Inflammatory macrophage treated with lipopolysaccharide for 4 hours (primary cell): ENCODE measurements at regions not wholly inside any gene's neighbourhood (a gene's known extent, or its start where the extent isn't known, plus 50 kb on each side); places are given as distances from the start of the nearest gene placed in this dataset.

Source experiments
- DNase-seq: peaks from one replicate; pipeline ENCODE4 v3.0.0-alpha.2; 2020

DNA sequence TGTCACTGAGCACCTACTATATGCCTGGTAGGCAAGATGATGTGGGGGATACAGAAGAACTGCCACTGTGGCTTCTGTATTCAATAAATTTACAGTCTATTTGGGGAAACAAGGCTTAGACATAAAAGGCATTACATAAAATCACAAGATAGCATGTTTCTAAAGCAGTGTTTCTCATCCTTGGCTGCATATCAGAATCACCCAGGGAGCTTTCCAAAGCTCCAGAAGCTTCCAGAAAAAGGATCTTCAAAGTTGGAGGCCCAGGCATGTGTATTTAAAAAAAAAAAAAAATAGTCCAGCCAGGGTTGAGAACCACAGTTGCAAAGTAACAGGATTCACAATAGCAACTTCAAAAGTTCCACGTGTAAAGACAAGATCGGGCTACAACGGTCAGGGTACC is 112.4 kb upstream of the SPACA1 start:
- no peak for DNase-seq

DNA sequence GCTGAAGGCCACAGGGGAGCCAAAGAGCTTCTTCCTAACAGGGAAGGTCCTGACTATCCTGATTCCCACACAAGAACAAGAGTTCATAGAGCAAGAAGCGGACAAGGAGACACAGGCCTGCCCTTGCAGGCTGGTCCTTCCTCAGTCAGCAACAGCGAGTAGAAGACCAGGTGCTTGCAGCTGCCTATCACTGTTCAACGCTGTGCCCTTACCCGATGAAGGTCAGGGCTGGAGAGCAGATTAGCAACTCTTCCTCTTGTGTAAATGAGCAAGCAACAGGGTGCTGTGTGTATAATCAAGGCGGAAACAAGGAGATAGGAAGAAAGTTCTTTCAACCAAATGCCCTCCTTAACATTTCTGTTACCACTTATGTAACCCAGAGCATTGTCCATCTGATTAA is 115.3 kb upstream of the SPACA1 start:
- no peak for DNase-seq

DNA sequence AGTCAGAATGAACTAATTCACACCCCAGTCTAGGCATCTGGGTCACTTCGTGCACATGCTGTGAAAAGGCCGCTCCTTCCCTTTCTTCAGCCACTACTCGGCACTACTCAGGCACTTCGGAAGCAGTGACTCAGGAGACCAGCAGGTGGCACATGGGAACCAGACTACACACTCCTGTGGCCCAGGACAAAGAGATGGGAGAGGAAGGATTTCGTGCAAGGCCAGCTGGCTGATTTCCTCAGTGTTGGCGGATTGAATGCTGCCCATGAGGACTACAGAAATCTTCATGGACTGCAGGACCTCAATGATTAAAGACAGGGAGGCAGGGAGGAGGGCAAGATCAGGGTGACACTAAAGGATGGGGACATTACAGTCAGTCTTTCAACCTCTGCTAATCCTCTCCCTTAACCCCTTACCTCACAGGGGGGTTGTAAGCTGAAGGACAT is 117.8 kb upstream of the SPACA1 start:
- peak; percentile 64 for DNase-seq

DNA sequence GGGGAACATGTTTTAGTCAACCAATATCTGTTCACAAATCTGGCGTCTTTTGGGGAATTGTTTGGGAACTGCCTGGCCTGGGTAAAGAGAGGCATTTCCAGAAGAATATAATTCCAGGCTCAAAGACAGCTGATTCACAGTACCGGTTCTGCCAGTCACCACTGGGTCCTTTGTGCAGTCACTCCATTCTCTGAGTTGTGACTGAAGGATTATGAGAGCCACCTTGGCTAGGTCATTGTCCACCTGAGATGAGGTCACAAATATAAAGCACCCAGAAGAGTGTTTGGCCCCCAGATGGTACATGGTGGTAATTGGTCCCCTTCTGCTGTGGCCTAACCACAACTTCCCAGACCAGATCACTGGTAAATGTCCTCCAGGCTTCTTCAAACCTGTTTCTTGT is 121.0 kb upstream of the SPACA1 start:
- no peak for DNase-seq

DNA sequence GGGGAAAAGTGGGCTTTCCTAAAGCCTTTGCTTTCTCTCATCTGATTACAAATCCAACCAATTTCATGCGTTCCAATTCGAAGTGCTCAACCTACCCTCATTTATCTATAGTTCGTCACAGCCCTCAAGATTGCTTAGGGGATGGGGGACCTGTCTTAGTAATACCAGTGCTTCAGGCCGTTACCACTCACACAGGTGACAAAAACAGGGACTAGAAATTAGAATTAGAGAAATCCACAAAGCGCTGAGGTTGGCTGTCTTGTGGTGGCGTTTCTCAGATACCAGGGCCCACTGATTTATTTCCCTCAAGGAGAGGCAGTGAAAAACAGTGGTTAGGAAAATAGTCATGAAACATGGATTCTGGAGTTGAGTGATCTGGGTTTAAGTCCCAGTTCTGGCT is 121.6 kb upstream of the SPACA1 start:
- DNase-seq = no peak

DNA sequence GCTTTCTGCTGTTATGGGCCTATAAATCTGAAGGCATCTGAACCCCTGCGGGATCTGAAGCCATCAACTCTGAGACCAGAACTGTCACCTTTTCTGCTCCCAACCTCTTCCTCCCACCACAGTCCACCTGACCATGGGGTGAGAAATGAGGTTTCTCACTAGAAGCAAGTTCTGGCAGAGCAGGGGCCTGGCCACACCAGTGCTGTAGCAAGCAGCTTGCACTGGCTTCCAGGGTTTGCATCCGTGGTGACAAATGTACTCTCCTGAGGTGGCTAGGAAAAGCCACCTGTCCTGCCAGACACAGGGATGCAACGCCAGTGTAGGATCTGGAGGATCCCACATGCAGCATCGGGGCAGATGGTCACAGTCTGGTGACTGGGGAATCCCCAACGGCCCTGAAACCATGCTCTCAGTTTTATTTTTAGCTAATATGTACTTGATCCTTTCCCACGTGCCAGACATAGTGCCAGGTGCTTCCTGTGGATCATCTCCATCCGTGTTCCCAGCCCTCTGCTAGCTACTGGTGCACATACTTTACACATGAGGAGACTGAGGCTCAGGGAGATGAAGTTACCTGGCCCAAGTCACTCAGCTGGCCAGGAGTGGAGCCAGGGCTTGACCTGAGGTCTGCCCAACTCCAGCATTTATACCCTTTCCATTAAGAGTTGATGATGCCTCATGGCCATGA is 122.1 kb upstream of the SPACA1 start:
- DNase-seq = no peak

DNA sequence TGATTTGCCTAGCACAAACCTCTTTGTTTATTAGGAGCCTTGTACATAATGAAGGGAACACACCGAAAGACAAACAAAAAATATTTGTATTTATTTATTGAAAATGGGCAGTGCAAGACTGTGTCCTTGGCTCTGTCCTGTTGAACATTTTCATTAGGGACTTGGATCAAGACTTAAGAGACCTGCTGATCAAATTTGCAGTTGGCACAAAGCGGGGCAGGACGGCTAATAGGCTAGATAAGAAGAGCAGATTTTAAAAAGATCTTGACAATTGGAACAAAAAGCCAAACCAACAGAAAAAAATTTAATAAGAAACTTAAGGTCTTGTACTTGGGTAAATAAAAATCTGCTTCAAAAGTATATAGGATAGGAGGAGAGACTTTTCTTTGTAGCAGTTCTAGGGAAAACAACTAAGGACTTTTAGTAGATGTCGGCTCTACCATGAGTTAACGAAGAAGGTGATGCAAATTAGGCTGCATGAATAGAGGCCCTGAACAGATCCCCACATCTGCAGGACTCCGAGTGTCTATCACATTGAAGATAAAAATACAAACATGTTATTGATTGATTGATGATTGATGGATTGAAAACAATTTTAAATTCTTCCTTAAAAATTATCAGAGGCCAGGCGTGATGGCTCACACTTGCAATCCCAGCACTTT is 124.1 kb upstream of the SPACA1 start:
- DNase-seq = no peak

DNA sequence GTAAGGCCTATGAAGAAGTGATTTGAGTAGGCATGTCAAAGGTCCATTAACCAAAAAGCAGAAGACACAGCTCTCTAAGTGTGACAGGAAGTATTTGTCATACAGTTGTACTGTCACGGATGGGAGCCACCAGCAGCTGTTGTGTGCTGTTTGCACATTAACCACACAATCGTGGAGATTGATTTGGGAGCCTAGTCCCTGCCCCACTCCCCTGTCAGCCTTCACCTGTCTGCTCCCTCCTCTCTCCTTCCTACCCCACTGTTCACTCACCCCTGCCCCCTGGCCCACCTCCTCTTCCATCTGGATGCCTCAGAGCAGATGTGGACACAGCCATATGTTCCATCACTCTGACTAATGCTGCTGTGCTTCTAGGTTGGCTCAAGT is 124.7 kb upstream of the SPACA1 start:
- DNase-seq = peak; percentile 48

DNA sequence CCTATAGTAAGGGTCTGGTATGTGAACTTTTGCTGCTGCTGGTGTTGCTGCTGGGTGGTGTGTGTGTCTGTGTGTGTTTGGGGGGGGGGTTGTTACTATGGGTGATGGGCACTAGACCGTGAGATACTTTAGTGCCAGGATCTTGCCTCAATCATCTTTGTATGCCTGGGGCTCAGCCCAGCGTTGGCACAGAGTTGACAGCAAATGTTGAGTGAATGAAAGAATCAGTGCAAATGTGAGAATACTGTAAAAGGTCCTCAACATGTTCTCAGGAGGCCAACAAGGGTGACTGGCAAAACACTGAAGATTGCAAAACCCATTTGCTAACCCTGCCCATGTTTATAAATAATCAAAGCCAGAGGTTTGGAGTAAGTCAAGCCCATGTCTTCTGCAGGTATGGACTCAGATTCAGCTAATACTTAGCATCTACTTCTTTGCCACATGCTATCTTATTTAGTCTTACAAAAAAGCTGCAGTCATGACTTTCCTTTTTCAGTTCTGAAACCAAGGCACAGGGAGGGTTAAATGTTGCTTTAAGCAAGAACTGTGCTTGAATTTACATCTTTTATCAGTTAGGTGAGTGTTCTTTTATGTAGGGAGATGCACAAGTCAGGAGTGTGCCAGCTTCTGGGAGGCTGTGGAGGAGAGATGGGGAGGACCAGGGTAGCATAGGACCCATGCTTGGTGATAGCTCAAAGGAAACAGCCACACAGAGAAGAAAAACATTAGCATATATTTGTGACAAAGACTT is 125.3 kb upstream of the SPACA1 start:
- DNase-seq = no peak

DNA sequence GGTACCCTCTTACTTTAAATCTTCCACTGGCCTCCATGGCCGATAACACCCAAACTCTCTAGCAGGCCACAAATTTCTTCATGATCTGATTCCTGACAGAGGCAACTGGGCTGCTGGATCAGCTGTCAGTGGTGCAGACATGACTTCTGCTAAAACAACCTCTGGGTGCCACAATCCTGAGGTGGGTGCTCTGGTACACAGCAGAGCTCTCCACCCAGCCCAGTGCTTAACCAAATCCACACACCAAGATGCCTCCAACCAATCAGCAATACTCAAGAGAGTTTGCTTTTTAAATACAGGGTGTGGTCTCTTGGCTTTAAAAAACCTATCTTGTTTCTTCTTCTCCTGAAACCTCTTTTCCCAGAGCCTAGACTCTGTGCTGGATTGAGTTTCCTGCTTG is 126.6 kb upstream of the SPACA1 start:
- no peak for DNase-seq

DNA sequence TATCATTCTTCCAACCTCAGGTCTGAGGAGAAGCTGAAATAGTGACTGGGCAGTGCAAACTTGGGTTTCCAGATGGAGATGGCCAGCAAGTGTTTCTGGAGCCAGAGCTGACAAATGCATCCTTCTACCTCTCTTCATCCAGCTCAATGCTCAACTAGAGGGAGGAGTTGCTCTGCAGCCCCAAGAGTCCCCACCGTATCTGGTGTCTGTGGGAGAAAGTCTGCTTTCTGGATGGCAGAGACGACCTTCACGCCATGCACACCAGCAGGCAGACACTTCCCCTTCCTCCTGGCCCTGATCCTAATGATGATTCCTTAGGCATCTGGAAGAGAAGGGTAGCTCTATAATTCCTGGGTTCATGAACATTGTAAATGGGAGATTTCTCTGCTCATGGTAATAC is 127.4 kb upstream of the SPACA1 start:
- DNase-seq = no peak

DNA sequence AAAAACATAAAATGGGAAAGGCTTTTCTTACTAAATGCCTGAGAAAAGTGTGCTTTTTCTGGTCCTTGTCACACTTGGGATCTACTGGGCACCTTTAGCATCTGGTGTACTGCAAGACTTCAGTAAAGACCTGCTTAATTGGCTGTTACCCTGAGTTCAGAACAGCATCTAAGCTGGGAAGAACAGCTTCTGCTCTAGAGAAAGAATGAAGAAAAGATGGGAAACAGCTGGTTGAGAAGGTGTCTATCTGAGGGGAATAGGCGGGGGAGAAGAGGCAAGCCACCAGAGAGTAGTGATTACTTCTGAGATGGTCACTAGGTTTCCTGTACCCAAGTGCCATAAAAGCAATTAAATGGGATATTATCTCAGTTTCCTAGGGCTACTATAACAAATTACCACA is 128.2 kb upstream of the SPACA1 start:
- DNase-seq = no peak

DNA sequence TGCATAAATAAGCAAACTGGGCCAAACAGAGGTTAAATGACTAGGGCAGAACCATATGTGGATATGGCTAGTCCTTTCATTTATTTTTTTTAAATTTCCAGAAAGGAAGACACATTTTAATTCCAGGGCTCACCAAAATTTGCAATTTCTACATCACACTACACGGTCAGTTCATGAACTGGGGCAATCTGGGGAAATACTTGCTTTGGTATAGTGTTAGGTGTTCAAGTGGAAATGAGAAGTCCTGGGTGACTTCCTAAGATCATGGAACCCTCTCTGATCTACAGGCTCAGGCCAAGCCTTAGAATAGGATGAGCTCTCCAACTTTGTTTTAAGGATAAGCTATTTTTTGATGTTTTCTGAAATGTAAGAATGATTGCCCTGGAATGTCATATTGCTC is 128.6 kb upstream of the SPACA1 start:
- DNase-seq = no peak

DNA sequence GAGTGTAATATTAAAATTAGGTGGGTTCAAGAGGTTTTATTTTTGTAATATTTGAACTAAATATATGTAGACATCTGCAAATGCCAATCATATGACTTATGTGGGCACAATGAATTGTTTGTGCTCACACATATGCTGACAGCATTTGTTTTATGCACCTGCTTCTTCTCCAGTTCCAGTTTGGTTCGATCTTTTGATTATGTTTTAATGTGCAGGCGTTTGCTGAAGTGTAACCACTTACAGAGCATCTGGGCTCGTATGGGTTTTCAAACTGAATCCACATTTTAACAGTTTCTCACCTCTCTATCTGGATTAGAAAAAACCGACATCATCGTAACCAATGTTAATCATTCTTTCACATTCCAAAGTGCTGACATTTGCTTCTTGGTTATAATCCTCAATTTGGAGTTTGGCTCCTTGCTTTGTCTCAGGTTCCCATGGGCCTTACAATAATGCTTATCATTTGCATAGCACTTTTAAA is 129.1 kb upstream of the SPACA1 start:
- DNase-seq = no peak

DNA sequence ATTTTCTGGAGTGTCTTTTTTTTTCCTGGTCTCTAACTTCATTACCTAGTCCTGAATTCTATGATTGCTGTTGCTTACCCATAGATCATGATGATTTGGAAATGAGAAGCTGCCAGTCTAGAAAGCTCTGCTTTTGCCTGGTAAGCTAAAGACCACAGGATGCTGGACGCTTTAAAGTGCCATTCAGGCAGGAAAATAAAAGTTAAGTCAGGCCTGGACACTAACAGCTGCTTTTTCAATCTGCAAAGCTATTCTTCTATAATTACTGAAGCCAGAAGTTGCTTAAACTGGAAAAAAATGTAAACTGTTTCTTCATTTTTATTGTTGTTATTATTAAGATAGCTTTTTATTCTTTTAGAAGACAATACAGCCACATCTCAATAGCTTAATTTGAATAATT is 129.8 kb upstream of the SPACA1 start:
- no peak for DNase-seq

DNA sequence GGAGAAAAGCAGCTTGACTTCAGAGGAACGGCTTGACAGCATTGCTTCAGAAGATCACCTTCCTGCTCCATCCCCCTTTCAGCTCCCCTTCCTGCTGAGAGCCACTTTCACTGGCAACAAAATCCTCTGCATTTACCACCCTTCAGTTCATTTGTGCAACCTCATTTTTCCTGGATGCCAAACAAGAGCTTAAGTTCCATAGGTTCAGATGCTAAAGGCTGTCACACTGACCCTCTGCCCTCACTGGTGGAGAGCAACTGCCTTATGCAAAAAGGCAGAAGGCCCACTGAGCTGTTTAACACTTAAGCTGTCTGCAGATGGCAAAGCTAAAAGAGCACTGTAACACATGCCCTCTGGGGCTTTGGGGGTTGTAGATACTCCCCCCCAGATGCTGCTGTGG is 131.2 kb upstream of the SPACA1 start:
- DNase-seq = no peak

DNA sequence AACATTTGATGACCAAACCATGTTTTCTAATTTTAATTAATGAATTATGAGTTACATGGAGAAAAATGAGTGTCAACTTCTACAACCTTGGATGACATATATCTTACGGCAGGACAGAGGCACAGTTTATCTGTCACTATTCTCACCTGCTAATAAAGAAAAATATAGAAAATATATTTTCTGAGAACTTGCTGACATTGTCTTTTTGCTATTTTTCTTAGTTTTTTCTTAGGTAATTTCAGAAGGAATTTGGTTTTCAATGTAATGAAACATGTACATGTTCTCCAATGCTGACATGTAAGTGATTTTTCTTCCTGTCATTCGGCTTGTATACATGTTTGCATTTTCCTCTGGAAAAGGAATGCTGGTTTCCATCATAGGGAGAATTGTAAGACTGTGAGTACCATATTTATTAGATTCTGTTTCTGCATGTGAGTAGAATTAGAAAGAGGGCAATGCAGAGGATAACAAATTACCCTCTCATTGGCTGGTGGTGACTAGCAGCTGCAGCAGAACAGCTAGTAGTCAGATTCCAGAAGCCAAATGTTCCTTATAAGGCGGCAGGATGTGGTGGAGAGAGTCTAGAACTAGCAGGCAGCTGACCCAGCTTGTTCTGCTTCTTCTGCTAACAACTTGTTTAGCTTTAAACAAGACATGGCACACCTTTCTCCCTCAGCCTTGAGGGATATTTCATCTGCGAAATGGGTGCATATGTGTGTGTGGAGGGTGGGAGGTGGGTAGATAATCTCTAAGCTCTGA is 132.8 kb upstream of the SPACA1 start:
- no peak for DNase-seq

DNA sequence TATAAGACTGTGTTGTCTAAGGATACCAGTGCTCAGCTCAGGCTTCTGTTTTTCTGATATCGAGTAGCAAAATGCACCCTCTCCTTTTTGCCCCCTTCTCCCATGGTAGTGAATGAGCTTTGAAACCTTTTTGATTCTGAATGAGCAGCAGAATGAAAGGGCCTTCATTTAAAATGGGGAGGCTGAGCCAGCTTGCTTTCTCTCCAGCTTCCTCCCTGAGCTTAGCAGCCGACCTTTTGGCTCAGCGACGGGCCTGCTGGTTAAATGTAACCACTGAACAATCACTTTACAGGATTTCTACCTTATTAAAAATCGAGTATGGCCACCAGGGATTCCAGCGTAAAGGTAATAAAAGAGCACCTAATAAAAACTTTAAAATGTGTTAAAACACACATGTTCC is 133.7 kb upstream of the SPACA1 start:
- DNase-seq = no peak

DNA sequence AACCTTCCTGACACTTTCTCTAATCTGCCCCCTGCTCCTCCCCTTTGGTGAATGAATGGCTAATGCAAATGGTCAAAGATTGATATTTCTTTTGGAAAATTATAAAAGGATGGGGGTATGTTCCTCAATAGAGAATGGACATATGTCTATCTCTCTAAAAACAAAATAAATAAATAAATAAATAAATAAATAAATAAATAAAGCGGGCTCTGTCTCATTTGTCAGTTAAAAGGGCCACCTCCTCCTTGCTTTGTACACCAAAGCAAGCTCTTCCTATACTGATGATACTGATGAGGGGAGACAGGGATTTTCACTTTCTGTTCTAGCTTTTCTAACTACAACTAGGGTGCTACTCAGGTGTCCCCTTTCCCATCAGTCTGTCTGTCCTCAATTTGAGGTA is 135.5 kb upstream of the SPACA1 start:
- no peak for DNase-seq

DNA sequence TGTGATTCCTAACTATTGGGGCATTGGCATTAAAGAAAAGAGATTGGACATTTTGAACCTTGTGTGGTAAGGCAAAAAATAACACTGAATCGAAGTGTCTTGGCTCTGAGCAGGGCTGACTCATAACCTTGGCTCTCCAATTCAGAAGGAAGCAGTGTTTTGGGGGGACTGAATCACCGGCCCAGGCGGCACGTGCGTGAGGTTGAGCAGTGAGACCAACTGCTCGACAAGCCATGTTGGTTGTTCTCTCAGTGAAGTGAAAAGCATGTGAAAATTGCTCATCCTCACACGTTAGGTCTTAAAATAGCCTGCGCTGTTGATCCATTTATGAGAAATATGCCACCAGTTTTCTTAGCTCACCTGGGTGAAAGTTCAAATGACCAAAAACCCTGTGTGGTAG is 137.8 kb upstream of the SPACA1 start:
- no peak for DNase-seq

DNA sequence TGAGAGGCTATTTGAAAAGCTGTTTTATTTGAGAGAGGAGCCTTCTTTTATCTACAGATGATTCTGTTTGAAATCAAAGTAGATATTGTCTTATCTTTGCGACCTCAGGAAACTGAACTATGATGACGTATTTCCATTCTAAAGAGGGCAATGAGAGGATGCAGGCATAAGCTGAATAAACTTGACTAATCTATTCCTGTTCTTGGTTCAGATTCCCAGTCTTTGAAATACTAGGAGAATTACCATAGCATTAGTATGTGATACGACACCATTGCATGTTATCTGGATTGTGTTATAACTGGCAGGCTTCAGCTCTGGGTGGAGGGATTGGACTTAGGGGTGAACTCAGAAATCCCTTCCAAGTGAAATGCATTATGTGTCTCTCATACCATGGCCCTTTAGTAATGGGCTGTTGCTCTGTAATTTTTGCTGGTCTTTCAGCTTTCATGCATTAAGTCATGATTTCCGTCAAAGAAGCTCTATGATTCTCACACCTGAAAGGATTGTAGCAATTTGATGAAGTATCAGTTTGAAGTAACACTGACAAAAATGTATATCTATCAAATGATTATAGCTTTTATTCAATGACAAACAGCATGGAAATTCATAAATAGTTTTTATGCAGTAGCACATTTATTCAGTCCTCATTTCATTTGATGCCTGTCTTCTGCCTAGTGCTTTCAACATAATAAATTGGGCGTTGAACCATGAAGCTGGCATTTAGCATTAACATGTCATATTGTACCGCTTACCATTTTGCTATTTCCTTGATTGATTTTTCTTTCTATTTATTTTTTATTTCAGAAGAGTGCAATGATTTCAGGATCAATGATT is 138.4 kb upstream of the SPACA1 start:
- DNase-seq = no peak

DNA sequence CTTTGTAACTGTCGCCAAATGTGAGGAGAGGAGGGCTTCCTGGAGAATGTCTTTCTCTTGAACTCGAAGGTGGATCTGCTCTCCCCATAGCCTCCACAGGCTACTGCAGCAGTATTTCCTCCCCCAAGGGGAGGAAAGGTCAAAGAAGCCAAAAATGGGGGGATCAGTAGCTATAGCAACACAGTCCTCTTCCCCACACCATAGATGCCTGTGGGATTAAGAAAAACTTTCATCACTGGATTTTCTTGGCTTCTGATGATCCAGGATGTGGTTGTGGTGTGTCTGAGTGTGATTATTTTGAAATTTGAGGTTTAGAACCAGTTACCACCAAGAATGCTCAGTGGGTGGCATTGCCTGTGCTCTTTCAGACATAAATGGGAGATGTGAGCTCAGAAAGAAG is 140.1 kb upstream of the SPACA1 start:
- DNase-seq = no peak
